K562 (cell line): ENCODE measurements at regions not wholly inside any gene's neighbourhood (a gene's known extent, or its start where the extent isn't known, plus 50 kb on each side); places are given as distances from the start of the nearest gene placed in this dataset.

Experiments used
- ATAC-seq: fragments of 200-7000 bp; cut with Tn5 transposase; 3 replicates; pipeline ENCODE4 v1.9.1; 2020; ENCODE audit warnings: moderate library complexity
- BruUV-seq: library from RNA; stranded (reverse); fragments of 400-500 nt; replicated peaks from 2 replicates; lab custom pipeline; 2021; lab: Mats Ljungman, UMichigan
- CTCF ChIA-PET: fragments of 300-600 bp; formaldehyde crosslinking; extraction: SDS; loops from one replicate; lab custom pipeline; 2021; ENCODE audit warnings: low intra/inter-chr PET ratio; lab: Yijun Ruan, JAX
- POLR2A ChIA-PET: fragments of 300-600, 350-650 bp; sonication (Branson Sonifier 250); formaldehyde crosslinking; extraction: SDS; loops from one replicate; lab custom pipeline; 2021; ENCODE audit warnings: antibody characterized with exemption, inconsistent platforms; lab: Yijun Ruan, JAX
- DNase-seq, 4 experiments: peaks; one replicate each; pipeline versions ENCODE4 v3.0.0 to v3.0.0-alpha.2; 2011 to 2018; ENCODE audit warnings: low spot score in 3 of 4, mixed read lengths in 3 of 4; ENCODE audit errors: extremely low read depth in 1 of 4
- FAIRE-seq: peaks from 2 replicates; lab custom pipeline; 2011; peaks lifted over from hg19 to GRCh38; lab: Jason Lieb, UNC
- H2AFZ ChIP-seq: 2 replicates; pipeline ENCODE4 v1.6.0; 2011; ENCODE audit warnings: low read depth, low read length, control low read depth, inconsistent platforms
- H3K27ac ChIP-seq: fragments of 200-600 bp; 3 replicates; pipeline ENCODE4 v1.8.0; 2011; ENCODE audit warnings: low read depth, mild to moderate bottlenecking, control low read depth, inconsistent platforms, low read length, moderate library complexity, mixed read lengths; ENCODE audit errors: extremely low read depth
- H3K27me3 ChIP-seq, 2 experiments: fragments of 300-600 bp in 1 of 2; 2 replicates in 1 of 2; 3 replicates in 1 of 2; pipeline versions ENCODE4 v1.6.0 to v1.8.0; 2011; ENCODE audit warnings: inconsistent platforms in 2 of 2, low read length in 2 of 2, mild to moderate bottlenecking in 1 of 2, mixed read lengths in 1 of 2, moderate library complexity in 1 of 2; ENCODE audit not compliant: control insufficient read depth in 2 of 2, insufficient read depth in 2 of 2
- H3K36me3 ChIP-seq: fragments of 300-600 bp; 3 replicates; pipeline ENCODE4 v1.8.0; 2011; ENCODE audit warnings: mild to moderate bottlenecking, low read length, inconsistent platforms; ENCODE audit not compliant: control insufficient read depth, insufficient read depth
- H3K4me1 ChIP-seq, 2 experiments: fragments of 200-600 bp in 1 of 2; replicated peaks in 1 of 2; 2 replicates in 1 of 2; 3 replicates in 1 of 2; pipeline versions ENCODE4 v1.5.1 to v1.8.0; 2011; ENCODE audit warnings: inconsistent platforms in 2 of 2, low read length in 2 of 2, mild to moderate bottlenecking in 1 of 2, mixed read lengths in 1 of 2, moderate library complexity in 1 of 2; ENCODE audit not compliant: control insufficient read depth in 2 of 2, insufficient read depth in 2 of 2
- H3K4me2 ChIP-seq: 2 replicates; pipeline ENCODE4 v1.6.1; 2011; ENCODE audit warnings: low read length, control low read depth, inconsistent platforms, mixed read lengths; ENCODE audit not compliant: insufficient read depth
- H3K4me3 ChIP-seq: fragments of 200-600 bp; sonication (generic), shearing (Covaris generic); 2 replicates; pipeline ENCODE4 v1.5.1; 2016; ENCODE audit warnings: control low read depth, inconsistent platforms
- H3K79me2 ChIP-seq: fragments of 200-600 bp; 3 replicates; pipeline ENCODE4 v1.8.0; 2011; ENCODE audit warnings: low read length, inconsistent platforms; ENCODE audit not compliant: control insufficient read depth, insufficient read depth
- H3K9ac ChIP-seq, 2 experiments: 2 replicates each; pipeline versions ENCODE4 v1.6.0 to v1.6.1; 2011; ENCODE audit warnings: low read depth in 2 of 2, low read length in 2 of 2, control low read depth in 1 of 2, inconsistent platforms in 1 of 2, mild to moderate bottlenecking in 1 of 2, mixed read lengths in 1 of 2; ENCODE audit not compliant: insufficient read depth in 1 of 2
- H3K9me1 ChIP-seq: one replicate; pipeline ENCODE4 v1.6.0; 2011; ENCODE audit warnings: inconsistent platforms, mild to moderate bottlenecking, low read length, moderate library complexity; ENCODE audit not compliant: control insufficient read depth, insufficient read depth
- H3K9me3 ChIP-seq: replicated peaks from 2 replicates; pipeline ENCODE4 v1.5.1; 2011; ENCODE audit warnings: low read depth, low read length, inconsistent platforms; ENCODE audit not compliant: control insufficient read depth, insufficient read depth
- H4K20me1 ChIP-seq: replicated peaks from 2 replicates; pipeline ENCODE4 v1.6.1; 2011; ENCODE audit warnings: low read length, inconsistent platforms, mixed read lengths; ENCODE audit not compliant: control insufficient read depth, insufficient read depth
- CTBP1 ChIP-seq: fragments of 450-650 bp; IDR thresholded peaks from 2 replicates; pipeline ENCODE4 v1.6.1; 2016; ENCODE audit warnings: borderline replicate concordance
- TFE3 ChIP-seq: fragments of 450-650 bp; formaldehyde crosslinking; IDR thresholded peaks from 2 replicates; pipeline ENCODE4 v1.4.0; 2020; ENCODE audit warnings: mild to moderate bottlenecking, mixed read lengths
- TRIM28 ChIP-seq: fragments of 450-650 bp; IDR thresholded peaks from 2 replicates; pipeline ENCODE4 v1.6.1; 2017
- ZNF316 ChIP-seq: fragments of 450-650 bp; IDR thresholded peaks from 2 replicates; pipeline ENCODE4 v1.6.1; 2016
- ZNF764 ChIP-seq: fragments of 250-450 bp; sonication (Bioruptor Pico); IDR thresholded peaks from 2 replicates; pipeline ENCODE4 v1.4.0; 2020; ENCODE audit warnings: low read depth, mild to moderate bottlenecking, moderate library complexity
- WGBS: fragments of 100-300 bp; shearing (Covaris generic); methylation state at CpG from one replicate; pipeline ENCODE4 v1.1.6; 2016; ENCODE audit warnings: low coverage, mixed read lengths; ENCODE audit not compliant: insufficient coverage; ENCODE audit errors: missing lambda C conversion rate; 5-methylcytosine and 5-hydroxymethylcytosine counted together
- in situ Hi-C: fragments of 300-500 bp; cut with MboI; formaldehyde crosslinking; loops from 4 replicates; pipeline ENCODE4 v1.15.0; 2018; ENCODE audit warnings: inconsistent platforms, mixed read lengths
- intact Hi-C: fragments of 100-400 bp; cut with micrococcal nuclease; formaldehyde crosslinking; loops from 2 replicates; pipeline ENCODE4 v1.14.2; 2022

DNA sequence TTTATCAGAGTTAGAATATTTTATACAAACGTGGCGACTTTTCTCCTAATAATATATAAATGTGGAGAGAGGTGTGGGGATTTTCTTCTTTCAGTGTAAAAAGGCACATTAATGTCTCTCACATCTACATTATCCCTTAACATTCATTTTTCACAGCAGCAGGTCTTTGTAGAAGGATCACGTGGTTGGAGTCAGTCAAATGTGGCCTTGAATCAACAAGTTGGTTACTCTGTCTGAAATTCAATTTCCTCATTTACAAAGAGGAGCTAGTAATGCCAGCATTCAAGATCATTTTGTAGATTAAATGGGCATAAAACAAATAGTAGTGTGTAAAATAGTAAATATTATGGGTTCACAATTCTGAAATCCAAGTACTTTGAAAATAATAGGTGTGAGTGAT is 183.1 kb upstream of the SEMA3E start:
- H3K4me3 ChIP-seq: no peak overlapping the region
- 0% methylated on average over 3 of the region's 3 CpGs for WGBS
- no peak for DNase-seq
- no peaks in the 10 kb centered on the region for H3K27me3 ChIP-seq
- no peaks in the 10 kb centered on the region for H3K79me2 ChIP-seq
- no TSS peak for BruUV-seq
- in situ Hi-C loops: no loop called here
- no peak for TF ChIP-seq CTBP1
- TF ChIP-seq TFE3 (CRISPR knock-in tag): peak; percentile 46
- ATAC-seq: no peak
- H2AFZ ChIP-seq: no peak overlapping the region
- FAIRE-seq: no peak
- H3K4me1 ChIP-seq: no peaks in the 10 kb centered on the region
- CTCF ChIA-PET: no interaction called here
- POLR2A ChIA-PET: no interaction called here
- H3K27ac ChIP-seq: no peak overlapping the region
- no peaks in the 10 kb centered on the region for H3K9me1 ChIP-seq
- H3K9ac ChIP-seq: no peak overlapping the region
- no peak overlapping the region for H3K4me2 ChIP-seq
- no peaks in the 10 kb centered on the region for H3K36me3 ChIP-seq
- H4K20me1 ChIP-seq: no peaks in the 10 kb centered on the region
- H3K9me3 ChIP-seq: no peaks in the 10 kb centered on the region
- intact Hi-C loops: no loop called here

DNA sequence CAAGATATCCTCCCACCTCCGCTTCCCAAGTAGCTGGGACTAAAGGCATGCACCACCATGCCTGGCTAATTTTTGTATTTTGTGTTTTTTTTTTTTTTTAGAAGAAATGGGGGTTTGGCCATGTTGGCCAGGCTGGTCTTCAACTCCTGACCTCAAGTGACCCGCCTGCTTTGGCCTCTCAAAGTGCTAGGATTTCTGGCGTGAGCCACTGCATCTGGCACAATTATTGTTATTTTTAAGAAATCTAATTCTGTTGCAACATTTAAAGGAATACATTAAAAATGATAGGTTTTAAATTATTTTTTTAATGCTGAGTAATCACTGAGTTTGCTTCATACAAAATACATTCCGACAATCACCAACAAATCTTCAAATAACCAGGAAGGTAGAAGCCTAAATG is 178.1 kb upstream of the SEMA3E start:
- in situ Hi-C loops: no loop called here
- TF ChIP-seq ZNF764 (CRISPR knock-in tag): no peak
- TF ChIP-seq ZNF316: peak; percentile 11; the same call in 1 of the 2 replicates
- TF ChIP-seq TRIM28: no peak
- TF ChIP-seq, all 486 proteins: peak for 1
- DNase-seq: no peak
- Histone ChIP-seq H3K4me1 (no peaks in the 10 kb centered on the region), H3K9ac (no peak overlapping the region), H4K20me1 (no peaks in the 10 kb centered on the region), H3K9me1 (no peaks in the 10 kb centered on the region), H3K79me2 (no peaks in the 10 kb centered on the region), H3K36me3 (no peaks in the 10 kb centered on the region), H3K27ac (no peak overlapping the region), H3K9me3 (no peaks in the 10 kb centered on the region), H2AFZ (no peak overlapping the region), H3K4me3 (no peak overlapping the region), H3K27me3 (no peaks in the 10 kb centered on the region), H3K4me2 (no peak overlapping the region)
- BruUV-seq: no TSS peak
- intact Hi-C loops: no loop called here
- 0% methylated on average over 4 of the region's 4 CpGs for WGBS
- FAIRE-seq: no peak
- ChIA-PET POLR2A (no interaction called here), CTCF (no interaction called here)
- no peak for ATAC-seq
